T-helper 2 cell treated with Interferon-gamma antibody and Interleukin-4, amounts not matched to agents 5 μg/mL and 100 μg/mL, for 36 hours (primary cell): ENCODE measurements at regions not wholly inside any gene's neighbourhood (a gene's known extent, or its start where the extent isn't known, plus 50 kb on each side); places are given as distances from the start of the nearest gene placed in this dataset.
A peak's percentile ranks its signal among the peaks of the same experiment; 100 is the strongest.

Source experiments
- DNase-seq: peaks from one replicate; pipeline ENCODE4 v3.0.0; 2021; ENCODE audit warnings: low spot score
- H3K27ac Mint-ChIP-seq: one replicate; pipeline ENCODE4 v1.8.0; 2021; ENCODE audit warnings: mild to moderate bottlenecking, mixed read lengths
- H3K27me3 Mint-ChIP-seq: one replicate; pipeline ENCODE4 v1.8.0; 2021; ENCODE audit warnings: low read depth, mixed read lengths
- H3K36me3 Mint-ChIP-seq: one replicate; pipeline ENCODE4 v1.8.0; 2021; ENCODE audit warnings: low read depth, mixed read lengths
- H3K4me1 Mint-ChIP-seq: one replicate; pipeline ENCODE4 v1.8.0; 2021; ENCODE audit warnings: low read depth, mixed read lengths
- H3K4me3 Mint-ChIP-seq: one replicate; pipeline ENCODE4 v1.8.0; 2022; ENCODE audit warnings: mild to moderate bottlenecking, moderate library complexity, mixed read lengths
- H3K9me3 Mint-ChIP-seq: one replicate; pipeline ENCODE4 v1.8.0; 2021; ENCODE audit warnings: mixed read lengths

DNA sequence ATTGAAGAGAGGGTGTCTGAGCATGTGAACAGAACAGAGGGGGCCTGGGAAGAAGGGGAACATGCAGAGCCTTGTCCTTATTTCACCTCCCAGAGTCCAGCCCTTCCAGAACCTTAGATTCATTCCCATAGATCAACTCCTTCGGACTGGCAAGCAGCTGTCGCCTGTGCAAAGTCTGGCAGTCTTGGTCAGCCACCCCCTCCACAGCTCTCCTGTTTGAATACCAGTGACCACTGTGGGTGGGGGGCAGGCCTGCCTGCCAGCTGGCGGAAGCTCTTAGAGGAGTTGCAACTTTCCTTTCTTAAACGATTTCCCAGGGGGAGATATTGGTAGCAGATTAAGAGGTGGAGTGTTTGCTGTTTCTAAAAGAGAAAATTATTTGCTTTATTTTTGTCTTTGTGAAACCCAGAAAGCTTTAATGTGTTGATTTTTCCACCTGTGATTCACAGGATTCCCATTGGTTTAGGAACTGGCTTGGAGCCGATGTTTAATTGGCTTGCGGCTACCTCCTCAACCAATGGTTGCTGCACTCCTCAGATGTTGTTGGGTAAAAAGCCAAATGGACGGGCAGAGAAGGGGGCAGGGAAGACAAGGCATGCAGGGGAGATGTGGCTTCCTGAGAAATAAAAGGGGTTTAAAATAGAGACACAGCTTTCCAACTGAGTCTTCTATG is 62.2 kb upstream of the PRPS1 start:
- H3K4me1 Mint-ChIP-seq = no peaks in the 10 kb centered on the region
- H3K36me3 Mint-ChIP-seq = no peaks in the 10 kb centered on the region
- H3K9me3 Mint-ChIP-seq = no peaks in the 10 kb centered on the region
- DNase-seq = no peak
- H3K27ac Mint-ChIP-seq = no peak overlapping the region
- H3K4me3 Mint-ChIP-seq = no peak overlapping the region
- peaks cover 9% of the 10 kb centered on the region for H3K27me3 Mint-ChIP-seq

DNA sequence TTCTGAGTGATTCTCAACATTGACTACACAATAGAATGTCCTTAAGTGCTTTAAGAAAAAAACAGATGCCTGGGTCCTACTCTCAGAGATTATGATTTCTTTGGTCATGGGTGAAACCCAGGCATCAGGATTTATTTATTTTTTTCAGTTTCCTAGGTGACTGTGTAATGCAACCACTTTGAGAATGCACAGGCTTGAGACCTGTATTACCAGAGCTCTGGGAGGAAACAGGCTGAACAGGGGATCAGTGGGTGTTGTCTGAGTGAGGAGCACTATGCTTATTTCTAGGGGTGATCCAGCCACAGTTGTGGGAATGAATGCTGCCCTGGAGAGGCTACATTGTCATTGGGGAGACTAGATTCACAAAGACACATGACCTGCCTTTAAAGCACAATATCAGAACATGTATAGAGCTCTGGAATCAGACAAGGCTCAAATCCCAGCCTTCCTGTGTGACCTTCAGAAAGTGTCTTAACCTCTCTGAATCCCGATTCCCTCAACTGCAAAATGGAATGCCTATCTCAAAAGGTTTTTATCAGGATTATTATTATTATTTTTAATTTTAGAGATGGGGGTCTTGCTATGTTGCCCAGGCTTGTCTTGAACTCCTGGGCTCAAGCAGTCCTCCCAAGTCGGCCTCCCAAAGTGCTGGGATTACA is 61.6 kb upstream of the PRPS1 start:
- no peaks in the 10 kb centered on the region for H3K4me1 Mint-ChIP-seq
- no peak for DNase-seq
- no peak overlapping the region for H3K4me3 Mint-ChIP-seq
- H3K36me3 Mint-ChIP-seq = no peaks in the 10 kb centered on the region
- no peak overlapping the region for H3K27ac Mint-ChIP-seq
- no peaks in the 10 kb centered on the region for H3K9me3 Mint-ChIP-seq
- H3K27me3 Mint-ChIP-seq = peaks cover 9% of the 10 kb centered on the region

DNA sequence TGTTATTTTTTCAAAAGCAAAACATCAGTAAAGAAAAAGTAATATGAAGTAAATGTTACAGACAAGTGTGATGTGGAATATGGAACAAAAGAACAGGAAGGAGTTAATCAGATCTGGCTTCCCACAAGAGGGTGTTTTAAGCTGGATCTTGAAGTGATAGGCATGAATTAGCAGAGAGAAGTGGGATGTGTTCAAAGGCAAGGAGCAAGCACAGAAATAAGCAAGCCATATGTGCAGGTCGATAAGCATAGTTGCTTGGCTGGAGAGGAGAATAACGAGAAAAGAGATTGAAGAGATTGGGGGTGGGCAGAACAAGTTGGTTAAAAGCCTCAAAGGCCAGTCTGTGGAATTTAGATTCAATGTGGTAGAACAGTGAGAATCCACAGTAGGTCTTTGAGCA is 60.9 kb upstream of the PRPS1 start:
- Mint-ChIP-seq H3K36me3 (no peaks in the 10 kb centered on the region), H3K27ac (no peak overlapping the region), H3K9me3 (peaks cover 4% of the 10 kb centered on the region), H3K4me1 (no peaks in the 10 kb centered on the region), H3K4me3 (no peak overlapping the region), H3K27me3 (peaks cover 5% of the 10 kb centered on the region)
- DNase-seq = no peak

DNA sequence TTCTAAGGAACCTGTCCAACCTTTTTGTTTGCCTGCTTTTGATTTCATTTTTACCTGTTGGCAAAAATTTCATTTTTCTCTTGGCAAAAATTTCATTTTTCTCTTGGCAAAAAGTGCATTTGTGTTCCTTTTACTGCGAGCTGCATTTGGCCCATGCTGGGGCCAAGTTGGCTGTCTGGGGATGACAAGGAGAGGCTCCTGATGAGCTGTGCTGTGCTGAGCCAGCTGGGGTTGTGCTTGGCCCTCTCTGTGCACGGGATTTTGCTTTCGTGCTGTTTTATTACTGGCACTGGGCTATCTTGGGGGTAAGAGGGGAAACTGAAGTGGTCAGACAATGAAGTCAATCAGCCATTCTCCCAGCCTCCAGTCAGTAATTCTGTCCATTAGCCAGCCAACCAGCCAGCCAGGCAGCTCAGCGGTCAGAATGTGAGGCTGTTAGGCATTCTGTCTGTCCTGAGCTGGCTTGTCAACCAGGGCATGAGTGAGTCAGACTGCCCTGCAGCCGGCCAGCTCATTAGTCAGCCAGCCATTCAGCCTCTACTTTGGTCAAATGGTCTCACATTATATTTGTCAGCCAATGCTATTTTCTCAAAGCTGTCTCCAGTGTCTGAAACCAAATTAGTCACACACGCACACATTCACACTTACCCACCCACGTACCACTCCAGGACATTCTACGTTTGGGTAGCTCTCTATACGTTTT is 56.9 kb upstream of the PRPS1 start:
- H3K9me3 Mint-ChIP-seq = peaks cover 4% of the 10 kb centered on the region
- H3K4me3 Mint-ChIP-seq = no peak overlapping the region
- H3K4me1 Mint-ChIP-seq = no peaks in the 10 kb centered on the region
- H3K36me3 Mint-ChIP-seq = no peaks in the 10 kb centered on the region
- H3K27me3 Mint-ChIP-seq = peaks cover 5% of the 10 kb centered on the region
- no peak overlapping the region for H3K27ac Mint-ChIP-seq
- DNase-seq = no peak

DNA sequence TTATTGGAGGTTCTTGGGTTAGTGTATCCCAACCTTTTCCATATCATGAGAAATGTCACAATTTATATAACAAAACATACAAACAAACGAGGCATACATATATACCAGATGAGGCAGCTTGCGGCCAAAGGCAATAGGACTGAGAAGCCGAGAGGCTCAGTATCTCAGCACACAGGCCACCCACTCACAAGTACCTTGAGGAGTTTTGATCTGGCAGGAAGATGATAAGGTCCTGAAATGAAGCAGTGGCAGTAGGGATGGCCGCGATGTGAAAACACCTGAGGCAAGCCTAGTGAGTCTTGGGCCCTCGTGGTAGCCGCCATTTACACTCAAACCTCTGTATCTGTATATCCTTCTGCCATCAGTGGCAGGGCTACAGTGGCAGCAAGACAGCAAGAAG is 55.3 kb upstream of the PRPS1 start:
- Mint-ChIP-seq H3K4me1 (no peaks in the 10 kb centered on the region), H3K4me3 (no peak overlapping the region), H3K9me3 (peaks cover 4% of the 10 kb centered on the region), H3K27ac (no peak overlapping the region), H3K27me3 (no peaks in the 10 kb centered on the region), H3K36me3 (no peaks in the 10 kb centered on the region)
- DNase-seq = no peak

DNA sequence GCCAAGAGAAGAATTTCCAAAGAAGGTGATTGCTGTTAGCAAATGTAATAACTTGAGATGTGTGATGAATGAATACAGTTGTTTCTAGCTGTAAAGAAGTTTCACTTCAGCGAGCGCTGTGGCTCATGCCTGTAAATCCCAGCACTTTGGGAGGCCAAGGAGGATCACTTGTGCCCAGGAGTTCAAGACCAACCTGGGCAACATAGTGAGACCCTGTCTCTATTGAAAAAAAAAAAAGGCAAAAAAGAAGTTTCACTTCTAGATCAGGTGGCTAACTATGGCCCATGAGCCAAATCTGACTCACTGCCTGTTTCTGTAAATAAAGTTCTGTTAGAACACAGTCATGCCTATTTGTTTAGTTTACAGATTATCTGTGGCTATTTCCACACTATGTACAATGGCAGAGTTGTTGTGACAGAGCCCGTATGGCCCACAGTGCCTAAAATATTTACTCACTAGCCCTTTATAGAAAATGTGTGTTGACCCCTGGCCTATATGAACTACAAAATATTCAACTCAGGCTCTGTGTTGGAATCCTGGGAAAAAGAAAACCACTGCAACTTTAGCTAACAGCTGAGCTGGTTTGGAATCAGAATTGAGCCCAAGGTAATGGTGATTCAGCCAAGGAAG is 54.1 kb upstream of the PRPS1 start:
- no peaks in the 10 kb centered on the region for H3K27me3 Mint-ChIP-seq
- H3K36me3 Mint-ChIP-seq = no peaks in the 10 kb centered on the region
- peaks cover 4% of the 10 kb centered on the region for H3K9me3 Mint-ChIP-seq
- no peaks in the 10 kb centered on the region for H3K4me1 Mint-ChIP-seq
- no peak overlapping the region for H3K27ac Mint-ChIP-seq
- no peak overlapping the region for H3K4me3 Mint-ChIP-seq
- no peak for DNase-seq

DNA sequence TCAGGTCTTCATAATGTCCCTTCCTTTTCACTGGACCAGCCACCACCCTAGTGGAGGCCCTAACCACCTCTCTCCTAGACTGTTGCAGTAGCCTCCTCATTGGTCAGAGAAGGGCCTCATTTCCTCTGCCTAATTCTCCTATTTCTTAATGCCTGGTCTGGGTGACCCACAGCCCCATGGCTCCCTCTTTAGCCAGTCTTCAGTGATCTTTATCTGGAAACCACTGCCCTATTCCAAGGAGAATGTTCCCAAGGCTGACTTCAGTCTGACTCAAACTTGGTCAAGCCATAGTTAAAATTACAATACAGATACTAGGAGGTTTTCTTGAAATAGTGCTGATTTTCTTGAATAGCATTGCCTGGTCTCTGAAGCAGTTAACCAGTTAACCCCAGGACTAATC is 53.6 kb upstream of the PRPS1 start:
- Mint-ChIP-seq H3K27me3 (no peaks in the 10 kb centered on the region), H3K9me3 (peaks cover 4% of the 10 kb centered on the region), H3K36me3 (no peaks in the 10 kb centered on the region), H3K4me1 (no peaks in the 10 kb centered on the region), H3K27ac (no peak overlapping the region), H3K4me3 (no peak overlapping the region)
- DNase-seq = no peak

DNA sequence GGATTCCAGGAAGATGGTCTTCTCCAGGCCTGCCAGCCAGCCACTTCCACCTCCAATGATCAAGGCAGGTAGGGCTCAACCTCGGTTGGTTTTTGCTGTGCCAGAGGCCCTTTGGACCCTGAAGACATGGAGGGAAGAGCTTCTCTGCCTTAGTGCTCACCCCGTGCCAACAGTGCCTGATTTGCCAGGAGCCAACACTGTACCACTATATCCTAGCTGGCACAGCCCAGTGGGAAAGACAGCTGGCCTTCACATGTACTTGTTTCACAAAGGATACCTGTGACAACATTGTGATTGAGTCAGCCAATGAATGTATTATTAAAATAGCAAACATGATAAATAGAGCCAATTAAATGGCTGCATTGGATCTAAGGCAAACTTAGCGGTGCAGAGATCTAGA is 51.9 kb upstream of the PRPS1 start:
- H3K9me3 Mint-ChIP-seq = peaks cover 4% of the 10 kb centered on the region
- no peaks in the 10 kb centered on the region for H3K36me3 Mint-ChIP-seq
- H3K27ac Mint-ChIP-seq = no peak overlapping the region
- no peak for DNase-seq
- H3K27me3 Mint-ChIP-seq = no peaks in the 10 kb centered on the region
- H3K4me3 Mint-ChIP-seq = no peak overlapping the region
- no peaks in the 10 kb centered on the region for H3K4me1 Mint-ChIP-seq

DNA sequence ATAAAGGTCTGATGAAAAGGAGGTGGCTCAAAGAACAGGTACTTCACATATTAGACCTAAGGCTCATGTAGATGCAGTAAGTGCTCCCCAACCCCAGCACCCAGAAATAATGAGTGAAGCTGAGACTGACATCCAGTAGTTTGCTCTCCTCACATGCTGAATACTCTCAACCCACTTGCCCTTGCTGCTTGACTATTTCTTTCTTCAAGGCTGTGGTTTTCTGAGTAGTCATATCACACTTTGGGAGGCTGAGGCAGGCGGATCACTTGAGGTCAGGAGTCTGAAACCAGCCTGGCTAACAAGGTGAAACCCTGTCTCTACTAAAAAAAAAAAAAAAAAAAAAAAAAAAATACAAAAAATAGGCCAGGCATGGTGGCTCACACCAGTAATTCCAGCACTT is 51.5 kb upstream of the PRPS1 start:
- Mint-ChIP-seq H3K27ac (no peak overlapping the region), H3K36me3 (no peaks in the 10 kb centered on the region), H3K4me3 (no peak overlapping the region), H3K4me1 (no peaks in the 10 kb centered on the region), H3K9me3 (peaks cover 4% of the 10 kb centered on the region), H3K27me3 (no peaks in the 10 kb centered on the region)
- peak; percentile 25 for DNase-seq

DNA sequence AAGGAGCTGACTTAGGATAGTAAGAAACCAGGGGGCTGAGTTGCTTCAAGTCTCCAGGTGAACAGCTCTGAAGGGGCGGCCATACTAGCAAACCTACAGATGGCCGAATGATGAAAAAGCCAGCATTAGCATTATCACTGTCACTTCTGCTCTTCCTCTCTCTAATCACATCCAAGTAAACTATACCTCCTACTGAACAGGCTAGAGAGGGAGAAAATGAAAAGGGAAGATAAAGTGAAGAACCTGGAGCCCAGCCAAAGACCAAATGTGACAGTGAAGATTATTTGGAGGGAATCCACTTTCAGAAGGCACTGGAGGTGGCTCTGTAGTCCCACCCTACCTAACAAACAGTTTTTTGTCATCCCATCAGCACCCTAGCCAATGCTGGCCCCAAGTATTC is 50.4 kb upstream of the PRPS1 start:
- DNase-seq = no peak
- Mint-ChIP-seq H3K27ac (no peak overlapping the region), H3K4me1 (no peaks in the 10 kb centered on the region), H3K36me3 (no peaks in the 10 kb centered on the region), H3K9me3 (no peaks in the 10 kb centered on the region), H3K4me3 (no peak overlapping the region), H3K27me3 (no peaks in the 10 kb centered on the region)
